ENCODE measurements at regions not wholly inside any gene's neighbourhood (a gene's known extent, or its start where the extent isn't known, plus 50 kb on each side); places are given as distances from the start of the nearest gene placed in this dataset.

DNA sequence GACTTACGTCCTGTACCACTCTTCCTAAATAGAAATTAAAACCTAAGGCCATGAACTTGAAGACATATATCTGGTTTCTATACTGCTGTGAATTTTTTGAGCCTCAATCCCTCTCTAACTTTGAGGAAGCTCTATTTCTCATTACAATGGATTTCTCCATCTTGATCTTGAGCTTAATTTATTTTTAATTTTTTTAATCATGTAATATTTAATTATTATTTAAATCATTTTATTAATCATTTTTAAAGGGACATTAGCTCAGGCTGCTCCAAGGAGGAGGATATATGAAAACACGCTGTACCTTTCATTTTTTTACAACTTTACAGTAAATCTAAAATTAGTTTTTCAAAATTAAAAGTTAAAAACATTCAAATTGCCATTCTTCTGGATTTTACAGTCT, 540.5 kb downstream of the SATB2 start:
- in situ Hi-C loops (cut with MboI) (no loop called here), intact Hi-C loops (cut with micrococcal nuclease) (no loop called here)
- TF ChIP-seq, protein P1, sequence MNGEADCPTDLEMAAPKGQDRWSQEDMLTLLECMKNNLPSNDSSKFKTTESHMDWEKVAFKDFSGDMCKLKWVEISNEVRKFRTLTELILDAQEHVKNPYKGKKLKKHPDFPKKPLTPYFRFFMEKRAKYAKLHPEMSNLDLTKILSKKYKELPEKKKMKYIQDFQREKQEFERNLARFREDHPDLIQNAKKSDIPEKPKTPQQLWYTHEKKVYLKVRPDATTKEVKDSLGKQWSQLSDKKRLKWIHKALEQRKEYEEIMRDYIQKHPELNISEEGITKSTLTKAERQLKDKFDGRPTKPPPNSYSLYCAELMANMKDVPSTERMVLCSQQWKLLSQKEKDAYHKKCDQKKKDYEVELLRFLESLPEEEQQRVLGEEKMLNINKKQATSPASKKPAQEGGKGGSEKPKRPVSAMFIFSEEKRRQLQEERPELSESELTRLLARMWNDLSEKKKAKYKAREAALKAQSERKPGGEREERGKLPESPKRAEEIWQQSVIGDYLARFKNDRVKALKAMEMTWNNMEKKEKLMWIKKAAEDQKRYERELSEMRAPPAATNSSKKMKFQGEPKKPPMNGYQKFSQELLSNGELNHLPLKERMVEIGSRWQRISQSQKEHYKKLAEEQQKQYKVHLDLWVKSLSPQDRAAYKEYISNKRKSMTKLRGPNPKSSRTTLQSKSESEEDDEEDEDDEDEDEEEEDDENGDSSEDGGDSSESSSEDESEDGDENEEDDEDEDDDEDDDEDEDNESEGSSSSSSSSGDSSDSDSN (IDR thresholded peaks at IDR 0.05; ENCODE audit: borderline replicate concordance in 1 of 2, low read depth in 2 of 2, low read length in 2 of 2): no peak
- no peak for TF ChIP-seq SRF (CRISPR knock-in tag; IDR thresholded peaks at IDR 0.05)
- no peak for TF ChIP-seq ZNF311 (CRISPR knock-in tag; IDR thresholded peaks at IDR 0.05)
- TF ChIP-seq ZNF277 (CRISPR knock-in tag; IDR thresholded peaks at IDR 0.05; ENCODE audit: borderline replicate concordance): no peak
- TF ChIP-seq MAFK (IDR thresholded peaks at IDR 0.05; ENCODE audit: low read length): no peak
- no peak for TF ChIP-seq KAT8 (IDR thresholded peaks at IDR 0.05; ENCODE audit: low read depth)
- no peak for TF ChIP-seq ETV6 (IDR thresholded peaks at IDR 0.05; ENCODE audit: borderline replicate concordance in 1 of 2, low read depth in 2 of 2, low read length in 1 of 2)
- TF ChIP-seq ETV6 (CRISPR knock-in tag; IDR thresholded peaks at IDR 0.05; ENCODE audit: borderline replicate concordance): no peak
- TF ChIP-seq, protein P2, sequence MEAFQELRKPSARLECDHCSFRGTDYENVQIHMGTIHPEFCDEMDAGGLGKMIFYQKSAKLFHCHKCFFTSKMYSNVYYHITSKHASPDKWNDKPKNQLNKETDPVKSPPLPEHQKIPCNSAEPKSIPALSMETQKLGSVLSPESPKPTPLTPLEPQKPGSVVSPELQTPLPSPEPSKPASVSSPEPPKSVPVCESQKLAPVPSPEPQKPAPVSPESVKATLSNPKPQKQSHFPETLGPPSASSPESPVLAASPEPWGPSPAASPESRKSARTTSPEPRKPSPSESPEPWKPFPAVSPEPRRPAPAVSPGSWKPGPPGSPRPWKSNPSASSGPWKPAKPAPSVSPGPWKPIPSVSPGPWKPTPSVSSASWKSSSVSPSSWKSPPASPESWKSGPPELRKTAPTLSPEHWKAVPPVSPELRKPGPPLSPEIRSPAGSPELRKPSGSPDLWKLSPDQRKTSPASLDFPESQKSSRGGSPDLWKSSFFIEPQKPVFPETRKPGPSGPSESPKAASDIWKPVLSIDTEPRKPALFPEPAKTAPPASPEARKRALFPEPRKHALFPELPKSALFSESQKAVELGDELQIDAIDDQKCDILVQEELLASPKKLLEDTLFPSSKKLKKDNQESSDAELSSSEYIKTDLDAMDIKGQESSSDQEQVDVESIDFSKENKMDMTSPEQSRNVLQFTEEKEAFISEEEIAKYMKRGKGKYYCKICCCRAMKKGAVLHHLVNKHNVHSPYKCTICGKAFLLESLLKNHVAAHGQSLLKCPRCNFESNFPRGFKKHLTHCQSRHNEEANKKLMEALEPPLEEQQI (IDR thresholded peaks at IDR 0.05): no peak
- no peak for TF ChIP-seq PHB2 (IDR thresholded peaks at IDR 0.05; ENCODE audit: low read depth)
- TF ChIP-seq, protein P3, sequence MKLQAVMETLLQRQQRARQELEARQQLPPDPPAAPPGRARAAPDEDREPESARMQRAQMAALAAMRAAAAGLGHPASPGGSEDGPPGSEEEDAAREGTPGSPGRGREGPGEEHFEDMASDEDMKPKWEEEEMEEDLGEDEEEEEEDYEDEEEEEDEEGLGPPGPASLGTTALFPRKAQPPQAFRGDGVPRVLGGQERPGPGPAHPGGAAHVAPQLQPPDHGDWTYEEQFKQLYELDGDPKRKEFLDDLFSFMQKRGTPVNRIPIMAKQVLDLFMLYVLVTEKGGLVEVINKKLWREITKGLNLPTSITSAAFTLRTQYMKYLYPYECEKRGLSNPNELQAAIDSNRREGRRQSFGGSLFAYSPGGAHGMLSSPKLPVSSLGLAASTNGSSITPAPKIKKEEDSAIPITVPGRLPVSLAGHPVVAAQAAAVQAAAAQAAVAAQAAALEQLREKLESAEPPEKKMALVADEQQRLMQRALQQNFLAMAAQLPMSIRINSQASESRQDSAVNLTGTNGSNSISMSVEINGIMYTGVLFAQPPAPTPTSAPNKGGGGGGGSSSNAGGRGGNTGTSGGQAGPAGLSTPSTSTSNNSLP (IDR thresholded peaks at IDR 0.05; ENCODE audit: borderline replicate concordance, low read depth, low read length): no peak
- no peak for TF ChIP-seq ATF4 (CRISPR knock-in tag; IDR thresholded peaks at IDR 0.05)
- no peak for TF ChIP-seq ZNF3 (CRISPR knock-in tag; IDR thresholded peaks at IDR 0.05)
- TF ChIP-seq SMAD1 (IDR thresholded peaks at IDR 0.05; ENCODE audit: low read depth, low read length, partially characterized antibody): no peak
- no peak for TF ChIP-seq SRSF7 (optimal IDR thresholded peaks at IDR 0.05; ENCODE audit: low read depth, low read length)
- FAIRE-seq (no peak), ATAC-seq (no peak), DNase-seq (ENCODE audit: extremely low read depth in 1 of 4, low spot score in 3 of 4) (no peak)
- Histone ChIP-seq H3K4me2 (ENCODE audit: insufficient read depth, low read length) (no peak overlapping the region), H3K27me3 (ENCODE audit: control insufficient read depth in 2 of 2, insufficient read depth in 2 of 2, low read length in 2 of 2) (no peaks in the 10 kb centered on the region), H3K79me2 (ENCODE audit: control insufficient read depth, insufficient read depth, low read length) (no peaks in the 10 kb centered on the region), H3K9me3 (replicated peaks; ENCODE audit: control insufficient read depth, insufficient read depth, low read depth, low read length) (no peaks in the 10 kb centered on the region), H3K36me3 (ENCODE audit: control insufficient read depth, insufficient read depth, low read length) (no peaks in the 10 kb centered on the region), H4K20me1 (replicated peaks; ENCODE audit: control insufficient read depth, insufficient read depth, low read length) (no peaks in the 10 kb centered on the region), H3K9me1 (ENCODE audit: control insufficient read depth, insufficient read depth, low read length) (no peaks in the 10 kb centered on the region), H3K27ac (ENCODE audit: extremely low read depth, low read depth, low read length) (no peak overlapping the region), H3K9ac (ENCODE audit: insufficient read depth in 1 of 2, low read depth in 2 of 2, low read length in 2 of 2) (no peak overlapping the region), H2AFZ (ENCODE audit: low read depth, low read length) (no peak overlapping the region), H3K4me1 (replicated peaks in 1 of 2; ENCODE audit: control insufficient read depth in 2 of 2, insufficient read depth in 2 of 2, low read length in 2 of 2) (no peaks in the 10 kb centered on the region), H3K4me3 (no peak overlapping the region)
- WGBS (ENCODE audit: insufficient coverage, low coverage, missing lambda C conversion rate): 0% methylated on average over 2 of the region's 2 CpGs
- no TSS peak for BruUV-seq (replicated peaks)
- CTCF ChIA-PET (ENCODE audit: low intra/inter-chr PET ratio): no interaction called here
- POLR2A ChIA-PET: no interaction called here
